ENCODE measurements at regions not wholly inside any gene's neighbourhood (a gene's known extent, or its start where the extent isn't known, plus 50 kb on each side); places are given as distances from the start of the nearest gene placed in this dataset.
"Not testable (repeated sequence)": the region's sequence is repeated elsewhere in the genome, so short reads cannot be mapped to it uniquely, and the experiment has no call there.

GRCh38 chr7:66413379-66414114, 208.4 kb downstream of the TPST1 start:
- DNase-seq: peak; percentile 89

- no peak for DNase-seq
Measured at GRCh38 chr7:66415659-66416265, 210.6 kb downstream of the TPST1 start.

DNA sequence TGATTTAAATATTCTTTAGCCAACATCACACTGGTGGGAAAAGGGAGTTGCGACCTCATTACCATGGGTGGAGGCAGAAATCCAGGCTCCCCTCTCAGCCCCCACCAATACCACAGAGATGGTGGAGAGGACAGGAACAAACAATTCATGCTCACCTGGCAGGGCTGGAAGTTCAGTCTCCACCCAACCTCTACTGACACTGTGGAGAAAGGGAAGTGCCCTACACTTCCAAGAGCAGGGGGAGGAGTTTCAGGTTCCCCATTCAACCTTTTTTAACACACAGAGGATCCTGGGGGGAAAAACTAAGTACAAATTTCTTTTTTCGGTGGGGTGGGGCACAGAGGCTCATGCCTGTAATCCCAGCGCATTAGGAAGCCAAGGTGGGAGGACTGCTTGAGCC, 210.1 kb upstream of the KCTD7 start:
- no peak for DNase-seq

DNA sequence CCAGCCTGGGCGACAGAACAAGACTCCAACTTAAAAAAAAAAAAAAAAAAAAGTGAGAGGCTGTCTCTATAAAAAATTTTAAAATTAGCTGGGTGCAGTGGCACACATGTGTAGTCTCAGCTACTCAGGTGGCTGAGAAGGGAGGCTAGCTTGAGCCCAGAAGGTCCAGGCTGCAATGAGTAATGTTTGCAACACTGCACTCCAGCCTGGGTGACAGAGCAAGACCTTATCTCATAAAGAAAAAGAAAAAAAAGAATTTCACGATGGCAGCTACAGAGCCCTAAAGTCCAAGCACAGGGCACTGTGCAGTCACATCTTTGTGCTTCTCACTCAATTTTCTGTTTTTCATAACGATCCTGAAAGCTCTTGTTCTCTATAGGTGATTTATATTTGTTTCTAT, 209.5 kb upstream of the KCTD7 start:
- DNase-seq: no peak

GRCh38 chr7:66421830-66422475, 206.7 kb upstream of the KCTD7 start:
- DNase-seq: no peak

DNA sequence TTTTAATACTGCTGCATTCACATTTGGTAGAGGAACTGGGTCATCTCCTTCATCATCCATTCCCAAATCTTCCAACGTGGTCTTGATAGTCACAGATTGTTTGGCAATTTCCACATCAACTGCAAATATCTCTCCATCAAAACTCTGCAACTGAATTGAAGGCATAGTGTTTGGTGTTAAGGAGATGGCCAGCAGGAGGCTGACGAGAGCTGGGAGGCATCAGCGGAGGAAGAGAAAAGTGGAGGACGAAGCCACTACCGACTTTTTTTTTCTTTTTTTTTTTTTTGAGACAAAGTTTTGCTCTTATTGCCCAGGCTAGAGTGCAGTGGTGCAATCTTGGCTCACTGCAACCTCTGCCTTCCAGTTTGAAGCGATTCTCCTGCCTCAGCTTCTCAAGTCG, 205.0 kb upstream of the KCTD7 start:
- no peak for DNase-seq

GRCh38 chr7:66426332-66426731, 202.3 kb upstream of the KCTD7 start:
- no peak for DNase-seq

GRCh38 chr7:66426996-66427395, 201.7 kb upstream of the KCTD7 start:
- DNase-seq: no peak

DNA sequence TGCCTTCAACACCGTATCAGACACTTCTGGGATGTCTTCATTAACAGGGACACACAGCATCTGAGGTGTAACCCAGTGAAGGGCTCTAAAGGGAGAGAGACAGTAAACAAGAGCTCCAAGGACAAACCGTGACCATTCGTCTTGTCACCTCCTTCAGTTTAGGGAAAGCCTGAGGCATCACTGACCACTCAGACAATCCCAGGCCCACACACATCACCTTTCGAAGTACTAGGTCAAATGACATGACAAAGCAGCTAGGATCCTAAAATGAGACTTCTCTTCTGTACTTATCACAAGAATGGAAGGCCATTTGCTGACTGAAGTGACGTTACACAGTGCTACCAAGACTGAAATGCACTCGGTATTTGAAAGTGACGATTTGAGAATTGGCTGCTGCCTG, 200.7 kb upstream of the KCTD7 start:
- DNase-seq: no peak

- DNase-seq: no peak
Measured at GRCh38 chr7:66429498-66430163, 199.1 kb upstream of the KCTD7 start.

GRCh38 chr7:66430164-66430545, 198.5 kb upstream of the KCTD7 start:
- no peak for DNase-seq

DNA sequence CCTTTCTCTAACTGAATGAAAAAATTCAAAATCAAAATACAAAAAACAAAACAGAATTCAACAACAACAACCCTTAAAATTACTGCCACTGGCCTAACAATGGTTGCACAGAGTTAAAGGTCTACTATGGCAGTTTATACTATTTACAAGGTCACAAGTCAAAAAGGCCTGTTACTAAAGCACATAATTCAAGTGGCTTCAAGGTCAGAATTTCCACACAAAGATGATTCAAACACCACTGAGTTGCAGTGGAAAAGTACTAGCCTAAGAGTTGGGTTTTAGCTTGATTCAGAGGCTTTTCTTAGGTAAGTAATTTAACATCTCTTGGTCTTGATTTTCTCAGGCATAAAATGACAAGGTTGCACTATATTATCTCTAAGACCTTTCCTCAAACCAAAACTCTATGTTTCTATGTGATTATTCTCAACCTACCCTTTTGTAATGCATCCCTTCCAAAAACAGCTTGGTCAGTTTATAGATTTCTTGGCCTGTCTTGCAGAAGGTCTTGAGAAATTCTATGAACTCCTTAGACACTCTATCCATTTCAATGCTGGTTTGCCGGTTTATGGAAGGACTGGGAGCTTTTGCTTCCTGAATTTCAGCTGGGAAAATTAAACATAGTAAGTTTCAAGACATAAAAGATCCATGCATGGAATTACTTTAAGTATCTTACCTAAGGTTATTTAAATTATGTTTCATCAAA, 189.8 kb upstream of the KCTD7 start:
- not testable (repeated sequence) for DNase-seq

GRCh38 chr7:66442385-66442784, 186.3 kb upstream of the KCTD7 start:
- no peak for DNase-seq

GRCh38 chr7:66443946-66444345, 184.7 kb upstream of the KCTD7 start:
- no peak for DNase-seq

GRCh38 chr7:66447007-66447406, 181.7 kb upstream of the KCTD7 start:
- not testable (repeated sequence) for DNase-seq

- DNase-seq: not testable (repeated sequence)
Measured at GRCh38 chr7:66450814-66451213, 177.9 kb upstream of the KCTD7 start.

DNA sequence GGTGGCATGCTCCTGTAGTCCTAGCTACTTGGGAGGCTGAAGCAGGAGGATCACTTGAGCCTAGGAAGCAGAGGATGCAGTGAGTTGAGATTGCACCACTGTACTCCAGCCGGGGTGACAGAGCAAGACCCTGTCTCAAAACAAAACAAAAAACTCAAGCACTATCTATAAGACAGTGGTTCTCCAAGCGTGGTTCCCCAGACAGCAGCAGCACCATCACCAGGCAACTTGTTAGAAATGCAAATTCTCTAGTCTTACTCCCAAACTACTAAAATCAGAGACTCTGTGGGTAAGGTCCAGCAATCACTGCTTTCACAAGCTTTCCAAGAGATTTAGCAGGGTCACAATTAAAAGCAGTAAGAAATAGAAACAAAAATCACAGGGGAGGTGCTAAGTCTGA, 177.0 kb upstream of the KCTD7 start:
- DNase-seq: not testable (repeated sequence)

DNA sequence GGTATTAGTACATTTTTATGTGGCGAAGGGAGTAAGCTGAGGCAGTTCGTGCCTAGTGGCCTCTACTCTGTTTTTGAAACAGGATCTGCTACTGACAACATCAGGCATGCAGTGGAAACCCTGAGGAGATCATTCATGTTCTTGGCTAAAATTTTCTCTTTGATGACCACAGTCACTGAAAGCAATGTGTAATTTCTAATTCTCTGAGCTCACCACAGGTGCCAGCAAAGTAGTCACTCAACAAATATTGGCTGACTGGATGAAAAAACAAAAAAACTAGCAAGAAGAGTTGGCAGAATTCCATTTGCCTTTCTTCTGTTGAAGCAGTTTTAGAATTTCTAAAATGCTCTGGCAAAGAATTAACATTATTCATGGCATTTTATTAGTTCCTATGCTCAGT, 176.5 kb upstream of the KCTD7 start:
- no peak for DNase-seq

- no peak for DNase-seq
Measured at GRCh38 chr7:66453340-66453739, 175.3 kb upstream of the KCTD7 start.

GRCh38 chr7:66454600-66455225, 174.0 kb upstream of the KCTD7 start:
- no peak for DNase-seq

DNA sequence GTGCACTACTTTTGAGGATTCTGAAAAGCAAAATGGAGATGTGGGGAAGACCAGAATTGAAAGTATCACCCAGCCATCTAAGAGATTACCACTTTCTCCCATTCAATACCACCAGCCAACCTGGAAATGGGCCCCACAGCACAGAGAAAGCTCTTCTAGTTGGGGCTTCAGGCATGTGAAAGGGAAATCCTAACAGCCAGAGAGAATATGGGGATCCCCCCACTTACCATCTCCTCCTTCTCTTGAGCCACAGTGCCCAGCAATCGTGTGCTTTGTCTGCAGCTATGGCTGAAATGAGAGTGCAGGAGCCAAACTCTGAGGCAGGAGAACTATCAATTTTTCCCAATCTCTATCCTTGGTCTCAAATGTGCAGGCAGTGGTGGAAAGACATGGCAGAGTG, 173.2 kb upstream of the KCTD7 start:
- not testable (repeated sequence) for DNase-seq

GRCh38 chr7:66456431-66456830, 172.2 kb upstream of the KCTD7 start:
- not testable (repeated sequence) for DNase-seq

DNA sequence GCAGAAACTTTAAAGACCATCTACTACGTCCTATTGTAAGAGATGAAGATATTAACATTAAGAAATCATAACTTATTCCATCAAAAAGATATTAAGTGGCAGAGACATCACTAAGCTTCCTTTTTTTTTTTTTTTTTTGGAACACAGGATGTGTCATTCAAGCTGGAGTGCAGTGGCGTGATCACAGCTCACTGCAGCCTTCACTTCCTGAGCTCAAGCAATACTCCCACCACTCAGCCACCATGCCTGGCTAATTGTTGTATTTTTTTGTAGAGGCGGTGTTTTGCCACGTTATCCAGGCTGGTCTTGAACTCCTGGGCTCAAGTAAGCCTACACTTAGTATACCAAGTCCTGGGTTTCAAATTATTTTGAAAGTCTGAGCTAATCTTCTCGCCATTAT, 169.7 kb upstream of the KCTD7 start:
- DNase-seq: not testable (repeated sequence)
